ENCODE measurements at regions not wholly inside any gene's neighbourhood (a gene's known extent, or its start where the extent isn't known, plus 50 kb on each side); places are given as distances from the start of the nearest gene placed in this dataset.

DNA sequence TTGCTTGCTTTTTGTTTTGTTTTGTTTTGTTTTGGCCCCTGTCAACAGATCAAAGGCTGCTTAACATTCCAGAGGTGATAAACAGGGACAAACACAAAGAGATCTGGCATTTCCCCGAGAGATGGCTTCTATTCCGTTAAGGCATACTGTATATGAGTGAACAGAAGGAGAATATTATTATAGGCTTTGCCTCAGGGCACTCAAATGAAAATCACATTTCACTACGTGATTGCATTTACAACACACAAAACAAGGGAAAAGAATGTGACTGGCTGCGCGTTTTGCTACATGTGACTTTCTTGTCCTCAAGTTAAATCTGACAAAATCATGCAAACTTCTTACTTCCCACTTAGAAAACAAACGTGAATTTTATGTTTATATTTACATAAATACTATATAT lies 1037.9 kb upstream of the DDX18 start:
- TF ChIP-seq EZH2 (IDR thresholded peaks at IDR 0.05; ENCODE audit: low read depth, low read length, severe bottlenecking) = no peak
- TF ChIP-seq HDAC6 (IDR thresholded peaks at IDR 0.05; ENCODE audit: low read depth, low read length) = no peak
- TF ChIP-seq, protein P1, sequence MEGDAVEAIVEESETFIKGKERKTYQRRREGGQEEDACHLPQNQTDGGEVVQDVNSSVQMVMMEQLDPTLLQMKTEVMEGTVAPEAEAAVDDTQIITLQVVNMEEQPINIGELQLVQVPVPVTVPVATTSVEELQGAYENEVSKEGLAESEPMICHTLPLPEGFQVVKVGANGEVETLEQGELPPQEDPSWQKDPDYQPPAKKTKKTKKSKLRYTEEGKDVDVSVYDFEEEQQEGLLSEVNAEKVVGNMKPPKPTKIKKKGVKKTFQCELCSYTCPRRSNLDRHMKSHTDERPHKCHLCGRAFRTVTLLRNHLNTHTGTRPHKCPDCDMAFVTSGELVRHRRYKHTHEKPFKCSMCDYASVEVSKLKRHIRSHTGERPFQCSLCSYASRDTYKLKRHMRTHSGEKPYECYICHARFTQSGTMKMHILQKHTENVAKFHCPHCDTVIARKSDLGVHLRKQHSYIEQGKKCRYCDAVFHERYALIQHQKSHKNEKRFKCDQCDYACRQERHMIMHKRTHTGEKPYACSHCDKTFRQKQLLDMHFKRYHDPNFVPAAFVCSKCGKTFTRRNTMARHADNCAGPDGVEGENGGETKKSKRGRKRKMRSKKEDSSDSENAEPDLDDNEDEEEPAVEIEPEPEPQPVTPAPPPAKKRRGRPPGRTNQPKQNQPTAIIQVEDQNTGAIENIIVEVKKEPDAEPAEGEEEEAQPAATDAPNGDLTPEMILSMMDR (IDR thresholded peaks at IDR 0.05; ENCODE audit: control extremely low read depth in 1 of 3, insufficient read depth in 1 of 3, low read depth in 1 of 3, low read length in 3 of 3) = no peak
- no peak for TF ChIP-seq GABPA (IDR thresholded peaks at IDR 0.05; ENCODE audit: borderline replicate concordance, insufficient read depth, low read length)
- no peak for TF ChIP-seq CTBP2 (IDR thresholded peaks at IDR 0.05; ENCODE audit: borderline replicate concordance, insufficient read depth, insufficient read length, low read length)
- no peak for TF ChIP-seq EP300 (IDR thresholded peaks at IDR 0.05; ENCODE audit: borderline replicate concordance in 1 of 2, low read depth in 2 of 2, low read length in 2 of 2)
- no peak for TF ChIP-seq TAF1 (IDR thresholded peaks at IDR 0.05; ENCODE audit: low read depth, low read length)
- TF ChIP-seq, protein P2, sequence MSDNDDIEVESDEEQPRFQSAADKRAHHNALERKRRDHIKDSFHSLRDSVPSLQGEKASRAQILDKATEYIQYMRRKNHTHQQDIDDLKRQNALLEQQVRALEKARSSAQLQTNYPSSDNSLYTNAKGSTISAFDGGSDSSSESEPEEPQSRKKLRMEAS (IDR thresholded peaks at IDR 0.05) = no peak
- no peak for TF ChIP-seq HDAC2 (IDR thresholded peaks at IDR 0.05; ENCODE audit: borderline replicate concordance in 1 of 2, low read depth in 2 of 2, low read length in 2 of 2)
- TF ChIP-seq CREB1 (IDR thresholded peaks at IDR 0.05) = no peak
- TF ChIP-seq, protein P3, sequence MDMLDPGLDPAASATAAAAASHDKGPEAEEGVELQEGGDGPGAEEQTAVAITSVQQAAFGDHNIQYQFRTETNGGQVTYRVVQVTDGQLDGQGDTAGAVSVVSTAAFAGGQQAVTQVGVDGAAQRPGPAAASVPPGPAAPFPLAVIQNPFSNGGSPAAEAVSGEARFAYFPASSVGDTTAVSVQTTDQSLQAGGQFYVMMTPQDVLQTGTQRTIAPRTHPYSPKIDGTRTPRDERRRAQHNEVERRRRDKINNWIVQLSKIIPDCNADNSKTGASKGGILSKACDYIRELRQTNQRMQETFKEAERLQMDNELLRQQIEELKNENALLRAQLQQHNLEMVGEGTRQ (IDR thresholded peaks at IDR 0.05; ENCODE audit: low read length) = no peak
- no peak for TF ChIP-seq YY1 (IDR thresholded peaks at IDR 0.05; ENCODE audit: low read depth, low read length)
- TF ChIP-seq POLR2A (IDR thresholded peaks at IDR 0.05; ENCODE audit: control extremely low read depth in 1 of 2, low read depth in 2 of 2, low read length in 2 of 2) = no peak
